ENCODE measurements at regions not wholly inside any gene's neighbourhood (a gene's known extent, or its start where the extent isn't known, plus 50 kb on each side); places are given as distances from the start of the nearest gene placed in this dataset.
"Not testable (repeated sequence)": the region's sequence is repeated elsewhere in the genome, so short reads cannot be mapped to it uniquely, and the experiment has no call there.

DNA sequence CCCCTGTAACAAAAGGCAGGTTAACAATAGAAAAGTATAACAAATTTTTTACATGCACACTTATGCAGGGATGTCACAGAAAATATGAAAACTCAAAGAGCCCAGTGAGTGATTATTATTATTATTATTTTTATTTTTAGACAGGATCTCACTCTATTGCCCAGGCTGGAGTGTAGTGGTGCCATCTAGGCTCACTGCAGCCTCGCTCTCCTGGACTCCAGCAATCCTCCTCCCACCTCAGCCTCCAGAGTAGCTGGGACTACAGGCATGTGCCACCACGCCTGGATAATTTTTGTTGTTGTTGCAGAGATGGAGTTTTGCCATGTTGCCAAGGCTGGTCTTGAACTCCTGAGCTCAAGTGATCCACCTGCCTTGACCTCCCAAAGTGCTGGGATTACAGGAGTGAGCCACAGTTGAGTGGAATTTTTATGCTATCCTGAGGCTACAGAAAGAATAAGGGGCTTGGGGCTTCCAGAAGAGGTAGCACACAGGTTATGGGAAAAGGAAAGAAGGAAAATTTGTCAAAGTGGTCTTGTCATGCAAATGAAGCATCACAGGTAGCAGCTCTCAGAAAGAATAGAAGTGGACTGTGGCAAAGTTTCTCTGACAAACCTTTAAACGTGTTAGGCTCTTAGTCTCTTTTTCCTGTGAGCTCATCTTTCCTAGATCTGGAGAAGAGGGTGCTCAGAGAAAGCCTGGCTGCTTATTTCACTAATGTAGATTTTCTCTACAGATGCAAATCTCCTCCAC is 87.7 kb upstream of the LSM14A start:
- H3K9me3 ChIP-seq (ENCODE audit: control insufficient read depth in 2 of 2, insufficient read depth in 1 of 2, low read depth in 1 of 2, low read length in 1 of 2), result no peaks in the 10 kb centered on the region
- H3K4me3 ChIP-seq (ENCODE audit: low read depth in 1 of 2, low read length in 2 of 2), result no peak overlapping the region
- H3K36me3 ChIP-seq (ENCODE audit: control insufficient read depth in 2 of 2, insufficient read depth in 2 of 2, low read length in 1 of 2), result no peaks in the 10 kb centered on the region
- H3K27me3 ChIP-seq (ENCODE audit: control insufficient read depth in 1 of 2, insufficient read depth in 2 of 2, low read length in 2 of 2), result no peaks in the 10 kb centered on the region
- WGBS, 2 donors, result 48 to 49% methylated on average over 3 of the region's 3 CpGs
- no peaks in the 10 kb centered on the region for H3K4me1 ChIP-seq (ENCODE audit: control insufficient read depth in 2 of 2, insufficient read depth in 2 of 2, low read length in 1 of 2)
- no peak overlapping the region for H3K27ac ChIP-seq (ENCODE audit: low read depth in 2 of 2, low read length in 1 of 2)

DNA sequence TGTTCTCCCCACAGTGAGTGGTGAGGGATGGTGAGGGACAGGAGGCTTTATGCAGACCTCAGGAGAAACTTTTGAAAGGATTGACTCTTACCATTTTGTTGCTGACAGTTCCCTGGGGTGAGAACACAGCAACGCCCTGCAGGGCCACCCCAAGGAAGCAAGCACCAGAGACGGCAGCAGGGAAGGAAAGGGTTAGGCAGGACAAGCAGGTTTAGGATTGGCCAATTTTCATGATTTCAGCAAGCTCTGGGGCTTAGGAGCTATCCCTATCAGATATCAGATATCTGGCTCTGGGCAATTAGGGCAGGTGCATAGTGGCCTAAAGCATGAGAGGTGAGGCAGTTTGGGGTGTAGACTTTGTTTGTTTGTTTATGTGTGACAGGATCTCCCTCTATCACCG is 87.0 kb upstream of the LSM14A start:
- WGBS, 2 donors, result 37 to 43% methylated on average over 3 of the region's 3 CpGs
- no peak overlapping the region for H3K4me3 ChIP-seq (ENCODE audit: low read depth in 1 of 2, low read length in 2 of 2)
- H3K27ac ChIP-seq (ENCODE audit: low read depth in 2 of 2, low read length in 1 of 2), result no peak overlapping the region
- H3K36me3 ChIP-seq (ENCODE audit: control insufficient read depth in 2 of 2, insufficient read depth in 2 of 2, low read length in 1 of 2), result no peaks in the 10 kb centered on the region
- no peaks in the 10 kb centered on the region for H3K27me3 ChIP-seq (ENCODE audit: control insufficient read depth in 1 of 2, insufficient read depth in 2 of 2, low read length in 2 of 2)
- no peaks in the 10 kb centered on the region for H3K4me1 ChIP-seq (ENCODE audit: control insufficient read depth in 2 of 2, insufficient read depth in 2 of 2, low read length in 1 of 2)
- no peaks in the 10 kb centered on the region for H3K9me3 ChIP-seq (ENCODE audit: control insufficient read depth in 2 of 2, insufficient read depth in 1 of 2, low read depth in 1 of 2, low read length in 1 of 2)

DNA sequence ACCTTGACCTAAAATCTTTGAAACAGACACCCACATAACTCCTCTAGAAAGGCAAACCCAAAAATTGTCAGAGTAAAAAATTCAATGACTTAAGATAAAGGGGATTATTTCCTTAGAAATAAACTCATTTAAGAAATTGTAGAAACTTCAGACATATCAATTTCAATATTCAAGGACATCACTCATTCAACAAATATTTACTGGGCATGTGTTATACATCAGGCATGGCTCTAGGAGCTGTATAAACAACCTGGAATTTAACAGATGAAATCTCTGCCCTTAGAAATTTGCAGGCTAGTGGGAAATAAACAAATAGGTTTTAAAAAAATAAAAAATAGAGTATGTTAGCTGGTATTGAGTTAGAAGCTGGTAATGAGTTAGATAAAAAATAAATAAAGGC is 84.0 kb upstream of the LSM14A start:
- Histone ChIP-seq H3K9me3 (ENCODE audit: control insufficient read depth in 2 of 2, insufficient read depth in 1 of 2, low read depth in 1 of 2, low read length in 1 of 2) (no peaks in the 10 kb centered on the region), H3K4me1 (ENCODE audit: control insufficient read depth in 2 of 2, insufficient read depth in 2 of 2, low read length in 1 of 2) (no peaks in the 10 kb centered on the region), H3K4me3 (ENCODE audit: low read depth in 1 of 2, low read length in 2 of 2) (no peak overlapping the region), H3K36me3 (ENCODE audit: control insufficient read depth in 2 of 2, insufficient read depth in 2 of 2, low read length in 1 of 2) (no peaks in the 10 kb centered on the region), H3K27ac (ENCODE audit: low read depth in 2 of 2, low read length in 1 of 2) (no peak overlapping the region), H3K27me3 (ENCODE audit: control insufficient read depth in 1 of 2, insufficient read depth in 2 of 2, low read length in 2 of 2) (no peaks in the 10 kb centered on the region)

DNA sequence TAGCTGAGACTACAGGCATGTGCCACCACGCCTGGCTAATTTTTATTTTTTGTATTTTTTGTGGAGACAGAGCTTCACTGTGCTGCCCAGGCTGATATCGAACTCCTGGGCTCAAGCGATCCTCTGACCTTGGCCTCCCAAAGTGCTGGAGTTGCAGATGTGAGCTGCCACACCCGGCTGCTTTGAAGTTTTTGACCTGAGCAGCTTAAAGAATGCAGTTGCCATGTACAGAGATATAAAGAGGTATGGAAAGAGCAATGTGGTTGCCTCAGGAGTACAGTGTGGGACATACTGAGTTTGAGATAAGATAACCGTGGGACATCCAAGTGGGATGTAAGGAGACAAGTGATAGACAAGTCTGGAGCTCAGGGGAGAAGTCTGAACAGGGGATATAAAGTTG is 82.7 kb upstream of the LSM14A start:
- Histone ChIP-seq H3K9me3 (ENCODE audit: control insufficient read depth in 2 of 2, insufficient read depth in 1 of 2, low read depth in 1 of 2, low read length in 1 of 2) (no peaks in the 10 kb centered on the region), H3K27ac (ENCODE audit: low read depth in 2 of 2, low read length in 1 of 2) (no peak overlapping the region), H3K27me3 (ENCODE audit: control insufficient read depth in 1 of 2, insufficient read depth in 2 of 2, low read length in 2 of 2) (no peaks in the 10 kb centered on the region), H3K4me1 (ENCODE audit: control insufficient read depth in 2 of 2, insufficient read depth in 2 of 2, low read length in 1 of 2) (no peaks in the 10 kb centered on the region), H3K4me3 (ENCODE audit: low read depth in 1 of 2, low read length in 2 of 2) (no peak overlapping the region), H3K36me3 (ENCODE audit: control insufficient read depth in 2 of 2, insufficient read depth in 2 of 2, low read length in 1 of 2) (no peaks in the 10 kb centered on the region)
- WGBS, 2 donors, result 72 to 83% methylated on average over 5 of the region's 5 CpGs

DNA sequence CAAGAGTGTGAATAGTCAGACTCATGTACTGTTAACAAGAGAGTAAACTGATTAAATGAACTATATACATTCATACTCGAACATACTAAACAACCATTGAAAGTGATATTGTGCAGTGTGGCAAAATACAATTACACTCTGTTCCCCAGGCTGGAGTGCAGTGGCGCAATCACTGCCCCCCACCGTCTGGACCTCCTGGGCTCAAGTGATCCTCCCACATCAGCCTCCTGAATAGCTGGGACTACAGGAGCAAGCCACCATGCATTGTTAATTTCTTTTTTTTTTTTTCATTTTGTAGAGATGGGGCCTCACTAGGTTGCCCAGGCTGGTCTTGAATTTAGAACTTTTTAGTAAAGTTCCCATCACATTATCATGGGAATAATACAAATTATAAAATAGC is 77.3 kb upstream of the LSM14A start:
- Histone ChIP-seq H3K4me3 (ENCODE audit: low read depth in 1 of 2, low read length in 2 of 2) (no peak overlapping the region), H3K4me1 (ENCODE audit: control insufficient read depth in 2 of 2, insufficient read depth in 2 of 2, low read length in 1 of 2) (no peaks in the 10 kb centered on the region)
- WGBS, 2 donors, result 76 to 83% methylated on average over 3 of the region's 3 CpGs

DNA sequence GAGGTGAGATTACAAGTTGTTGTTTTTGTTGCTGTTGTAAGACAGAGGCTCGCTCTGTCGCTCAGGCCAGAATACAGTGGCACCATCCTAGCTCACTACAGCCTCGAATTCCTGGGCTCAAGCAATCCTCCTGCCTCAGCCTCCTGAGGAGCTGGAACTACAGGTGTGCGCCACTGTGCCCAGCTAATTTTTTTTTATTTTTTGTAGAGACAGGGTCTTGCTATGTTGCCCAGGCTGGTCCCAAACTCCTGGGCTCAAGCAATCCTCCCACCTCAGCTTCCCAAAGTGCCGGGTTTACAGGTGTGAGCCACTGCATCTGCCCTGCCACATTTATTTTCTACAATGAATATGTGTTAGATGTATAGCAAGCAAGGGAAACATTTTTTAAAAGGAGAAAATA is 76.9 kb upstream of the LSM14A start:
- not testable (repeated sequence) for H3K9me3 ChIP-seq (ENCODE audit: control insufficient read depth in 2 of 2, insufficient read depth in 1 of 2, low read depth in 1 of 2, low read length in 1 of 2); H3K4me3 ChIP-seq (ENCODE audit: low read depth in 1 of 2, low read length in 2 of 2); H3K27me3 ChIP-seq (ENCODE audit: control insufficient read depth in 1 of 2, insufficient read depth in 2 of 2, low read length in 2 of 2); H3K36me3 ChIP-seq (ENCODE audit: control insufficient read depth in 2 of 2, insufficient read depth in 2 of 2, low read length in 1 of 2); H3K27ac ChIP-seq (ENCODE audit: low read depth in 2 of 2, low read length in 1 of 2); H3K4me1 ChIP-seq (ENCODE audit: control insufficient read depth in 2 of 2, insufficient read depth in 2 of 2, low read length in 1 of 2)
- WGBS, 2 donors, result 92 to 93% methylated on average over 5 of the region's 5 CpGs

More for the DNA sequence above, 77.3 kb upstream of the LSM14A start:
- no peak overlapping the region for H3K27ac ChIP-seq (ENCODE audit: low read depth in 2 of 2, low read length in 1 of 2)
- H3K9me3 ChIP-seq (ENCODE audit: control insufficient read depth in 2 of 2, insufficient read depth in 1 of 2, low read depth in 1 of 2, low read length in 1 of 2), result no peaks in the 10 kb centered on the region
- no peaks in the 10 kb centered on the region for H3K27me3 ChIP-seq (ENCODE audit: control insufficient read depth in 1 of 2, insufficient read depth in 2 of 2, low read length in 2 of 2)
- H3K36me3 ChIP-seq (ENCODE audit: control insufficient read depth in 2 of 2, insufficient read depth in 2 of 2, low read length in 1 of 2), result no peaks in the 10 kb centered on the region

DNA sequence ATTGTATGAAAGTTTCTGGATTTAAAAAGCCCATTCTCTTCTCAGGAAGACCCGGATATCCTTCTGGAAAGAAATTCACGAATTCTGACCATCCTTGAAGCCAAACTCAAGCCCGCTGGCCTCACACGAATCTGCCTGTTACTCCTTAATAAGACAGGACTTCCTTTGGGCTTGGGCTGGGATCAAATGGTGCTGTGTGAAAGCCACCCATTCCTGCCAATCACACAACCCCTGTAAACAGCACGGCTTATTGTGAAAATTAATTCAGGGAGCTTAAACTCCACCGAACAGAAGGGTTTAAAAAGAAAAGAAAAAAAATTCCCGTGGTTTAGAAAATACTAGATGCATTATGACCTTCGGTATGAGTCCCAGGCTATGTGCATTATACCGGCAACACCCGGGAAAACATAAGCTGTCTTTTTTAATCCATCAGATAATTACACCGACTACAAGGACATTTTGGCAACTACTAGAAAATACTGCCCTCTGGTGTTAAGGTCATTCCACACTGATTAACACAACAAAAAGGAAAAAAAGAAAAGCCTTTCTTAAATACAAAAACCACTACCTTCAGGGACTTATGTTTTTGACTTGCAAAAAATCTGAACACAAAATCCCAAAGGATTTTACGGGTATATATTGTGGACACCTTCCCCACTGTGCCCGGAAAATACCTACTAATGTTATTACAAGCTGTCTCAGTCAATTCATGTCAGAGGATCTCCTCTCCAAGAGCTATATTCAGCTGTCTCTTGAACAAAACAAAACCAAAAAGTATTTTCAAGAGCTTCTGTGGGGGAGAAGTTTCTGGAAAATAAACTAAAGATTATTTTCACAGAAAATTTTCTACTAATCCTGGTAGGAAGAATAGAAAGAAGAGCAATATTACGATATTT is 76.0 kb upstream of the LSM14A start:
- 26% methylated on average over 14 of the region's 14 CpGs for WGBS, 2 donors
- H3K9me3 ChIP-seq (ENCODE audit: control insufficient read depth in 2 of 2, insufficient read depth in 1 of 2, low read depth in 1 of 2, low read length in 1 of 2), result no peaks in the 10 kb centered on the region
- no peaks in the 10 kb centered on the region for H3K4me1 ChIP-seq (ENCODE audit: control insufficient read depth in 2 of 2, insufficient read depth in 2 of 2, low read length in 1 of 2)
- no peak overlapping the region for H3K4me3 ChIP-seq (ENCODE audit: low read depth in 1 of 2, low read length in 2 of 2)
- no peaks in the 10 kb centered on the region for H3K36me3 ChIP-seq (ENCODE audit: control insufficient read depth in 2 of 2, insufficient read depth in 2 of 2, low read length in 1 of 2)
- H3K27me3 ChIP-seq (ENCODE audit: control insufficient read depth in 1 of 2, insufficient read depth in 2 of 2, low read length in 2 of 2), result no peaks in the 10 kb centered on the region
- no peak overlapping the region for H3K27ac ChIP-seq (ENCODE audit: low read depth in 2 of 2, low read length in 1 of 2)

DNA sequence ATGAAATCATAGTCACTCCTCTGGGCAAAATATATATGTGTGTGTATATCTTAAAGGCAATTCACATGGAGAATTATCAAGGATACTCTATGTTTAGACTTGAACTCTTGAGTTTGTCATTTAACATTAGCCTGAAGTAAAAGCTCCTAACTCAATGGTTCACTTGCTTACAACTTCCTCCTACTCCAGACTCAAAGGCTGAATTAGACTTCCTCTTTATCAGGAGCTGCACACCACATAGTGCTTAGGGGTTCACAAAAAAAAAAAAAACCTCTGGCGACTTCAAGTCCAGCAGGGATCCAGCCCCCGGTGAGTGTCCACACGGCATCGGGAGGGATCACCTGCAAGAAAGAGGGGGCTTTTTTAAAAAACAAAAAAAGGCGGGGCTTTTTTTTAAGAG is 68.2 kb upstream of the LSM14A start:
- no peaks in the 10 kb centered on the region for H3K36me3 ChIP-seq (ENCODE audit: control insufficient read depth in 2 of 2, insufficient read depth in 2 of 2, low read length in 1 of 2)
- H3K4me3 ChIP-seq (ENCODE audit: low read depth in 1 of 2, low read length in 2 of 2), result no peak overlapping the region
- WGBS, 2 donors, result 53 to 54% methylated on average over 5 of the region's 5 CpGs
- H3K9me3 ChIP-seq (ENCODE audit: control insufficient read depth in 2 of 2, insufficient read depth in 1 of 2, low read depth in 1 of 2, low read length in 1 of 2), result no peaks in the 10 kb centered on the region
- H3K4me1 ChIP-seq (ENCODE audit: control insufficient read depth in 2 of 2, insufficient read depth in 2 of 2, low read length in 1 of 2), result no peaks in the 10 kb centered on the region
- no peaks in the 10 kb centered on the region for H3K27me3 ChIP-seq (ENCODE audit: control insufficient read depth in 1 of 2, insufficient read depth in 2 of 2, low read length in 2 of 2)
- no peak overlapping the region for H3K27ac ChIP-seq (ENCODE audit: low read depth in 2 of 2, low read length in 1 of 2)

DNA sequence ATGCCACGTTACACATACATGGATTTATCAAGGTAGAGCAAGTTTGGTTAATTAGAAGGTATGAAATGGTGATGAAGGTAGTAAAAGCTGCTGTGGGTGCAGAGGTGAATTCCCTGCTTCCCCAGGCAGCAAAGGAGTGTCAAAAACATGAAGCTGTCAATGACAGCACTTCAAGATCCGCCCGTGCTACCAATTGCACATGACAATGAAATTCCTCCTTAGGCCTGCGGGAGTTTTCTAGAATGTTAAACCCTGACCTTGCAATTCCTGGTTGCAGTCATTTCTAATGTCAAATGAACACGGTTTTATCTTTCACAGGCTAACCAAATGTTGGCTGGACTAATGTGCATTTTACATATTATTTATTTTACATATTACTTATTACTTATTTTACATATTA is 67.7 kb upstream of the LSM14A start:
- no peaks in the 10 kb centered on the region for H3K9me3 ChIP-seq (ENCODE audit: control insufficient read depth in 2 of 2, insufficient read depth in 1 of 2, low read depth in 1 of 2, low read length in 1 of 2)
- H3K4me3 ChIP-seq (ENCODE audit: low read depth in 1 of 2, low read length in 2 of 2), result no peak overlapping the region
- no peaks in the 10 kb centered on the region for H3K36me3 ChIP-seq (ENCODE audit: control insufficient read depth in 2 of 2, insufficient read depth in 2 of 2, low read length in 1 of 2)
- no peaks in the 10 kb centered on the region for H3K27me3 ChIP-seq (ENCODE audit: control insufficient read depth in 1 of 2, insufficient read depth in 2 of 2, low read length in 2 of 2)
- no peaks in the 10 kb centered on the region for H3K4me1 ChIP-seq (ENCODE audit: control insufficient read depth in 2 of 2, insufficient read depth in 2 of 2, low read length in 1 of 2)
- 45 to 51% methylated on average over 5 of the region's 5 CpGs for WGBS, 2 donors
- no peak overlapping the region for H3K27ac ChIP-seq (ENCODE audit: low read depth in 2 of 2, low read length in 1 of 2)

DNA sequence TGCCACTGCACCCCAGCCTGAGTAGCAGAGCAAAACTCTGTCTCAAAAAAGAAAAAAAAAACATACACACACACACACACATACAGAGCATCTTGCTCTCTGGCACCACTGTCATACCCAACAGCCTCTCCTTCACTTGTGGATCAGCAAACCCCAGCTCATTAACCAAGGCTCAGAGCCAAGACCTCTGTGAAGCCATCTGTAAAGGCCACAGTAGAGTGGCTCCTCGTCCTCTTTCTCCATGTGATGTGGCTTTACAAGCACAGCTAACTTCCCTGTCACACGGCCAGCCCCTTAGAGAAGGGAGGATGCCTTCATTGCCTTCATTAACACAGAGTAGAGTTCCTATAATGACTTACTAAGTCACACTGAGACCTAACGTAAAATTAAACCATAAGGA is 62.7 kb upstream of the LSM14A start:
- 41 to 45% methylated on average over 3 of the region's 3 CpGs for WGBS, 2 donors
- H3K4me3 ChIP-seq (ENCODE audit: low read depth in 1 of 2, low read length in 2 of 2), result no peak overlapping the region

More for the DNA sequence above, 62.7 kb upstream of the LSM14A start:
- no peaks in the 10 kb centered on the region for H3K4me1 ChIP-seq (ENCODE audit: control insufficient read depth in 2 of 2, insufficient read depth in 2 of 2, low read length in 1 of 2)
- H3K9me3 ChIP-seq (ENCODE audit: control insufficient read depth in 2 of 2, insufficient read depth in 1 of 2, low read depth in 1 of 2, low read length in 1 of 2), result no peaks in the 10 kb centered on the region
- H3K27me3 ChIP-seq (ENCODE audit: control insufficient read depth in 1 of 2, insufficient read depth in 2 of 2, low read length in 2 of 2), result no peaks in the 10 kb centered on the region
- H3K27ac ChIP-seq (ENCODE audit: low read depth in 2 of 2, low read length in 1 of 2), result no peak overlapping the region
- H3K36me3 ChIP-seq (ENCODE audit: control insufficient read depth in 2 of 2, insufficient read depth in 2 of 2, low read length in 1 of 2), result no peaks in the 10 kb centered on the region

All from esophagus (tissue), 2 donors.